ENCODE measurements at regions not wholly inside any gene's neighbourhood (a gene's known extent, or its start where the extent isn't known, plus 50 kb on each side); places are given as distances from the start of the nearest gene placed in this dataset.

DNA sequence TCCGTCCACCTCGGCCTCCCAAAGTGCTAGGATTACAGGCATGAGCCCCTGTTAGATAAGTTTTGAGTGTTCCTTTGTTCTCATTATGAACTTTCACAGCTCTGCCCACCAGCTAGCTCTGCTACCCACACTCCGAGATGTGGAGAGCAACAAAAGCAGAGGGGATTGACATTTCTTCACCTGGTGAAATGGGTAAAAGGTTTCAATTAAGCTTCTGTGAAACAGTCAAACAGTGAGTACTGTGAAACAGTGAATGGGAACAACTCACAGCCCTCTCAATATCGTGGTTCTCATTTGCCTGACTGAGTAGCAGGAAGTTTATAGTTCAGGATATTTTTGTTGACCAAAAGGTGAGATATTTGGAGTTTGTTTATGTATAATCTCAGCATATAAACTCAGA, 412.8 kb downstream of the CD83 start:
- H3K9ac ChIP-seq (ENCODE audit: extremely low read depth, insufficient read length, low read length), result no peak overlapping the region
- no peak overlapping the region for H2BK5ac ChIP-seq (ENCODE audit: insufficient read length, low read length)
- H3T11ph ChIP-seq (ENCODE audit: low read length), result no peak overlapping the region
- WGBS (ENCODE audit: extremely low coverage, insufficient read length, low lambda C conversion rate), result no CpG with 5 or more reads among the region's 4 CpGs
- H3K27me3 Mint-ChIP-seq (ENCODE audit: low read depth), result no peaks in the 10 kb centered on the region
- no peak overlapping the region for H4K5ac ChIP-seq (ENCODE audit: insufficient read length, low read depth, low read length)
- no peaks in the 10 kb centered on the region for H3K23me2 ChIP-seq (ENCODE audit: insufficient read length, low read depth, low read length, poor library complexity, severe bottlenecking)
- H3K56ac ChIP-seq (ENCODE audit: insufficient read length, low read depth, low read length), result no peak overlapping the region
- no peaks in the 10 kb centered on the region for H3K4me1 Mint-ChIP-seq
- TF ChIP-seq, protein P1, sequence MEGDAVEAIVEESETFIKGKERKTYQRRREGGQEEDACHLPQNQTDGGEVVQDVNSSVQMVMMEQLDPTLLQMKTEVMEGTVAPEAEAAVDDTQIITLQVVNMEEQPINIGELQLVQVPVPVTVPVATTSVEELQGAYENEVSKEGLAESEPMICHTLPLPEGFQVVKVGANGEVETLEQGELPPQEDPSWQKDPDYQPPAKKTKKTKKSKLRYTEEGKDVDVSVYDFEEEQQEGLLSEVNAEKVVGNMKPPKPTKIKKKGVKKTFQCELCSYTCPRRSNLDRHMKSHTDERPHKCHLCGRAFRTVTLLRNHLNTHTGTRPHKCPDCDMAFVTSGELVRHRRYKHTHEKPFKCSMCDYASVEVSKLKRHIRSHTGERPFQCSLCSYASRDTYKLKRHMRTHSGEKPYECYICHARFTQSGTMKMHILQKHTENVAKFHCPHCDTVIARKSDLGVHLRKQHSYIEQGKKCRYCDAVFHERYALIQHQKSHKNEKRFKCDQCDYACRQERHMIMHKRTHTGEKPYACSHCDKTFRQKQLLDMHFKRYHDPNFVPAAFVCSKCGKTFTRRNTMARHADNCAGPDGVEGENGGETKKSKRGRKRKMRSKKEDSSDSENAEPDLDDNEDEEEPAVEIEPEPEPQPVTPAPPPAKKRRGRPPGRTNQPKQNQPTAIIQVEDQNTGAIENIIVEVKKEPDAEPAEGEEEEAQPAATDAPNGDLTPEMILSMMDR (conservative IDR thresholded peaks at IDR 0.05), result no peak
- no peak overlapping the region for H4K91ac ChIP-seq (ENCODE audit: insufficient read length, low read depth, low read length)
- H3K4me2 ChIP-seq (ENCODE audit: insufficient read depth, insufficient read length, low read length), result no peak overlapping the region
- peaks cover 6 to 13% (median 6%) of the 10 kb centered on the region in 3 experiments; a peak in 6 of 7 replicates for H3K36me3 Mint-ChIP-seq (ENCODE audit: insufficient read depth in 1 of 3, low read depth in 3 of 3)
- H2AFZ ChIP-seq (ENCODE audit: low read length), result no peak overlapping the region
- no peak for DNase-seq
- no peak overlapping the region for H3K4me3 Mint-ChIP-seq
- H3K9me3 Mint-ChIP-seq, result peaks cover 9 to 10% of the 10 kb centered on the region in 2 experiments
- no peak overlapping the region for H3K14ac ChIP-seq (ENCODE audit: insufficient read depth, low read length)
- no peak overlapping the region for H3K18ac ChIP-seq (ENCODE audit: insufficient read length, low read depth, low read length)
- no peak overlapping the region for H2BK12ac ChIP-seq (ENCODE audit: insufficient read length, low read depth, low read length)
- no peak overlapping the region for H3K27ac Mint-ChIP-seq
- no peaks in the 10 kb centered on the region for H4K20me1 ChIP-seq (ENCODE audit: control insufficient read depth, insufficient read depth, insufficient read length)
- H3K4ac ChIP-seq (ENCODE audit: low read depth, low read length), result no peak overlapping the region
- no peaks in the 10 kb centered on the region for H3K27me3 ChIP-seq (ENCODE audit: insufficient read depth, low read length)
- no peaks in the 10 kb centered on the region for H3K4me1 ChIP-seq (ENCODE audit: insufficient read depth, low read length)
- no peak overlapping the region for H2AK5ac ChIP-seq (ENCODE audit: insufficient read length, low read length)
- no peaks in the 10 kb centered on the region for H3K79me1 ChIP-seq (ENCODE audit: insufficient read depth, low read depth, low read length, poor library complexity, severe bottlenecking)
- no peak overlapping the region for H2BK120ac ChIP-seq (ENCODE audit: low read depth, low read length, poor library complexity, severe bottlenecking)
- H2BK20ac ChIP-seq (ENCODE audit: low read depth, low read length, poor library complexity, severe bottlenecking), result no peak overlapping the region
- H4K8ac ChIP-seq (replicated peaks; ENCODE audit: insufficient read length, low read depth, low read length), result no peak overlapping the region
- no peaks in the 10 kb centered on the region for H3K9me3 ChIP-seq (ENCODE audit: control insufficient read depth, low read depth, low read length)
- no peaks in the 10 kb centered on the region for H3K79me2 ChIP-seq (ENCODE audit: insufficient read depth, low read length)
- no peak overlapping the region for H3K27ac ChIP-seq (ENCODE audit: insufficient read length, low read depth, low read length)
- H3K23ac ChIP-seq (ENCODE audit: insufficient read length, low read depth, low read length), result no peak overlapping the region
- no peak overlapping the region for H2BK15ac ChIP-seq (ENCODE audit: low read depth, low read length)
